ENCODE measurements at regions not wholly inside any gene's neighbourhood (a gene's known extent, or its start where the extent isn't known, plus 50 kb on each side); places are given as distances from the start of the nearest gene placed in this dataset.

DNA sequence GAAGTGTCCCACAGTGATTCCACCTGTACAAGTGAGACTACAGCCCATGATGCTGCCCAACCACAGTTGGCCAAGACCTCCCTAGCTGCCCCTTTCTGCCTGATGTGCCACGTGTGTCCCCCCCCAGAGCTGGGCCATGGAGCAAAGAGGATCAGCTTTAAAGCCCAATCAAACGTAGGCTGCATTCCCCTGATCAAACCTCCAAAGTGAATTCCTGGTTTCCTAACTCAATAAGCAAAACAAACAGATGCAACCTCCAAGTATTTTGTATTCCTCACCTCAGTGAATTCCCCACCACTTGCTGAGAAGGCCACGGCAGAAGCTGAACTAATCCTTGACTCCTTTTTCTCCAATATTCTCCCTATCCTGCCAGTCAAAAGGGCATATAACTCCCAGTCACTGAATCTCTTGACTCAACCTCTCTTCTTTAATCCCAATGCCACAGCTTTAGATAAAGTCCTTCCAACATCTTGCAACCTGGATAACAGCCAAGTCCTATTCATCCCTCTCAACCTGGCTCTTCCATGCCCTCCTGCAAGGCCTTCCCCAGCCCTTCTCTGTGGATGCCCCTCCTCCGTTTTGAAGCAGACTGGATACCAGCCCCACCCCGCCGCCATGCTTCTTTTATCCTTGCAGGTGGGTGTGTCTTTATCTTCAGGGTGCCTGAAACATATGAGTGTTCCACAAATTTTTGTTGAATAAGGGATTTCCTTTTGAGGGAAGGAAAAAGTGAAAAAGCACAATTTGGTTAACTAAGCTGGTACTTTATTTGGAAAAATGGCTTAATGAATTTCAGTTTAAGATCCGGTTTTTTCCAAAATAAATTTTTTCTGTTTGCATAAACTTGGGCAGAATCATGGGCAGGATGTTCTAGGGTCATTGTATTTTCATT is 285.2 kb upstream of the MKLN1 start:
- Histone ChIP-seq H3K27me3 (no peaks in the 10 kb centered on the region), H3K9ac (no peak overlapping the region; a peak in 1 of 22 replicates), H3K9me3 (replicated peaks in 1 of 11) (peaks cover 6 to 19% (median 13%) of the 10 kb centered on the region in 11 experiments; a peak in 21 of 22 replicates), H3K36me3 (peaks cover 0 to 70% (median 18%) of the 10 kb centered on the region in 11 experiments; a peak in 14 of 22 replicates), H3K4me3 (no peak overlapping the region), H4K20me1 (peaks cover 0 to 100% (median 54%) of the 10 kb centered on the region in 11 experiments; a peak in 17 of 22 replicates), H3K27ac (no peak overlapping the region), H3K4me2 (no peak overlapping the region), H3K4me1 (peaks cover 0 to 26% (median 0%) of the 10 kb centered on the region in 10 experiments; a peak in 4 of 20 replicates)
- TF ChIP-seq Cebpa-rat (IDR thresholded peaks at IDR 0.05) = no peak

DNA sequence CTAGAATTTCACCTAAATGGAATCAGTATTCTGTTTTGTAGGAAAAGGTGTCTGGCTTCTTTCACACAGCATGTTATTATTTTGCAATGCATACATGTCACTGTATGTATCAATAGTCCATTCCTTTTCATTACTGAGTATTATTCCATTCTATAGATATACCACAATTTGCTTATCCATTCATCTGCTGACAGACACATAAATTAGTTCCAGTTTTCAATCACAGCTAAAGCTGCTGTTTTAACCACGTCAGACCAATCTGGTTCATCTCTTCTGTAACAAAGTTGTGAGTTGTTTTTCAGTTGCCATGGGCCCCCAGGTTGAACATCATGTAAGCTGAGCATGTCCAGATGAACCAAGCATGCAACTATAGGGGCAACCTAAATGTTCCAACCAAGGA is 282.1 kb upstream of the MKLN1 start:
- Histone ChIP-seq H3K27ac (no peak overlapping the region), H3K4me3 (no peak overlapping the region), H3K27me3 (no peaks in the 10 kb centered on the region), H3K4me1 (peaks cover 0 to 7% (median 0%) of the 10 kb centered on the region in 10 experiments; a peak in 2 of 20 replicates), H3K9me3 (replicated peaks in 1 of 11) (peaks cover 6 to 19% (median 13%) of the 10 kb centered on the region in 11 experiments; a peak in 21 of 22 replicates), H3K36me3 (peaks cover 0 to 88% (median 30%) of the 10 kb centered on the region in 11 experiments; a peak in 16 of 22 replicates), H3K4me2 (no peak overlapping the region), H3K9ac (no peak overlapping the region), H4K20me1 (peaks cover 0 to 100% (median 53%) of the 10 kb centered on the region in 11 experiments; a peak in 16 of 22 replicates)
- TF ChIP-seq Cebpa-rat (IDR thresholded peaks at IDR 0.05) = no peak

DNA sequence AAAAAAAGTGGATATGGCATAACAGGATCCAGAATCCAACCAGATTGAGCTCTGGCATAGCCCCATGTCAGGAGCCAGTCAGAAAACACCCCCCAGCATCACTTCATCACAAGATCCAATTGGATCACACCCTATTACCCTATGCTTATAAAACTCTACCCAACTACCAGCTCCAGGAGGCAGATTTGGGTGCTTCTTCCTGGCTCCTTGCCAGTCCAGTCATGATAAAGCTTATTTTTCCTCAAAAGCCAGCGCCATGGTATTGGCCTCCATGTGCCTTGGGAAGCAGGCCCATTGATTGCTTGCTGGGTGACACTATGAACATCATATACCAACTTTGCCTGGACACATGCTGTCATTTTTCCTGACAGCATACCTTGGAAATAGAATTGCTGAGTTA is 281.4 kb upstream of the MKLN1 start:
- H3K4me1 ChIP-seq = no peaks in the 10 kb centered on the region
- peaks cover 0 to 100% (median 46%) of the 10 kb centered on the region in 11 experiments; a peak in 16 of 22 replicates for H4K20me1 ChIP-seq
- no peak overlapping the region for H3K27ac ChIP-seq
- TF ChIP-seq Cebpa-rat (IDR thresholded peaks at IDR 0.05) = no peak
- no peak overlapping the region for H3K4me3 ChIP-seq
- no peak overlapping the region for H3K9ac ChIP-seq
- no peak overlapping the region for H3K4me2 ChIP-seq
- no peaks in the 10 kb centered on the region for H3K27me3 ChIP-seq
- peaks cover 6 to 19% (median 13%) of the 10 kb centered on the region in 11 experiments; a peak in 21 of 22 replicates for H3K9me3 ChIP-seq (replicated peaks in 1 of 11)
- H3K36me3 ChIP-seq = peaks cover 0 to 92% (median 35%) of the 10 kb centered on the region in 11 experiments; a peak in 16 of 22 replicates

DNA sequence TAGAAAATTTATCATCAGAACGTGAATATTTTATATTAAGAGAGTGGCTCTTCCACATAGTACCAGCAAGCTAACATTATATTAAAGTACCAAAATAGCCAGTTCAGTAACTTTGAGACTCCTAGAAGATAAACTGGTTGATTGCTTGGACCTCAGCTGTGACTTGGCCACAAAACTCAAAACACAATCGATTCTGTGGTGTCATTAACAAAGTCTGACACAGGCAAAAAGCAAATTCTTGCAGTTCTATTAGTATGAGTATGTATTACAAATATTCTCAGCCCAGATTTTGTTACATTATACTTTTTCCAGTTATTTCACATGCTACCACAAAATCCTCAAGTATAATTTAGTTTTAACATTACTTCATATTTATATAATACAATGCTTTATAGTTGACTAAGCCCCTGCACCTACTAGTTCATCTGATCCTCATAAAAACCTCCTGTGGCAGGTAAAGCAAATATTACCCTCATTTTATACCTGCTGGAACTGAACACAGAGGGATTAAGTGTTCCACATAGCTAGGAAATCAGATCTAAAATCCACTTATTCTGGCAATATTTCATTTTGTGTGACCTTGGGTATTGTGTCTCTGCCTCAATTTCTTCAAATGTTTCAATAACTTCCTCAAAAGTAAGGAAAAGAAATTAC is 279.9 kb upstream of the MKLN1 start:
- H3K27ac ChIP-seq = no peak overlapping the region
- H3K36me3 ChIP-seq = peaks cover 0 to 88% (median 36%) of the 10 kb centered on the region in 11 experiments; a peak in 16 of 22 replicates
- H3K27me3 ChIP-seq = no peaks in the 10 kb centered on the region
- H3K4me1 ChIP-seq = peaks cover 5 to 12% (median 8%) of the 10 kb centered on the region in 10 experiments
- no peak for TF ChIP-seq Cebpa-rat (IDR thresholded peaks at IDR 0.05)
- no peak overlapping the region for H3K9ac ChIP-seq
- H3K4me3 ChIP-seq = no peak overlapping the region
- H3K4me2 ChIP-seq = no peak overlapping the region
- H3K9me3 ChIP-seq (replicated peaks in 1 of 11) = peaks cover 6 to 19% (median 13%) of the 10 kb centered on the region in 11 experiments; a peak in 21 of 22 replicates
- peaks cover 0 to 100% (median 36%) of the 10 kb centered on the region in 11 experiments; a peak in 14 of 22 replicates for H4K20me1 ChIP-seq

DNA sequence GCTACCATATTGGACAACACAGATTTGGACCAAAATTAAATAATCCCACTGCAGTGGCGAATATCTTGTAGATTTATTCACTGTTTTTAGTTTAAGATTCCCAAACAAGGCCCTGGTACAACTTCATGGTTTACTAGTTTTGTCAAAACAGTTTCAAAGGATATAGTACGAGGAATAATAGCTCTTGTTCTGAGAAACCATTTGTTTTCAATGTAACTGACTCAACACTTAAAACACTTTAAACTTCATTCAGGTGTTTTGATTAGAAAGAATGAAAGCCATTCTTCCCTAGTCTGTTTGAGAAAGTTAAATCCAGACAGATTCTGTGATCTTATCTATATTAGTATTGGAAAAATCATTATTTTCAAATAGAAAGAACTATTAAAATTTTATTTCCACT is 276.4 kb upstream of the MKLN1 start:
- H3K27me3 ChIP-seq = no peaks in the 10 kb centered on the region
- no peak overlapping the region for H3K27ac ChIP-seq
- peaks cover 0 to 87% (median 22%) of the 10 kb centered on the region in 11 experiments; a peak in 14 of 22 replicates for H3K36me3 ChIP-seq
- H3K9me3 ChIP-seq (replicated peaks in 1 of 11) = peaks cover 0 to 7% (median 2%) of the 10 kb centered on the region in 11 experiments; a peak in 13 of 22 replicates
- peaks cover 0 to 99% (median 31%) of the 10 kb centered on the region in 11 experiments; a peak in 14 of 22 replicates for H4K20me1 ChIP-seq
- peaks cover 29 to 45% (median 41%) of the 10 kb centered on the region in 10 experiments for H3K4me1 ChIP-seq
- no peak overlapping the region for H3K4me3 ChIP-seq
- no peak for TF ChIP-seq Cebpa-rat (IDR thresholded peaks at IDR 0.05)
- no peak overlapping the region for H3K4me2 ChIP-seq
- no peak overlapping the region for H3K9ac ChIP-seq

DNA sequence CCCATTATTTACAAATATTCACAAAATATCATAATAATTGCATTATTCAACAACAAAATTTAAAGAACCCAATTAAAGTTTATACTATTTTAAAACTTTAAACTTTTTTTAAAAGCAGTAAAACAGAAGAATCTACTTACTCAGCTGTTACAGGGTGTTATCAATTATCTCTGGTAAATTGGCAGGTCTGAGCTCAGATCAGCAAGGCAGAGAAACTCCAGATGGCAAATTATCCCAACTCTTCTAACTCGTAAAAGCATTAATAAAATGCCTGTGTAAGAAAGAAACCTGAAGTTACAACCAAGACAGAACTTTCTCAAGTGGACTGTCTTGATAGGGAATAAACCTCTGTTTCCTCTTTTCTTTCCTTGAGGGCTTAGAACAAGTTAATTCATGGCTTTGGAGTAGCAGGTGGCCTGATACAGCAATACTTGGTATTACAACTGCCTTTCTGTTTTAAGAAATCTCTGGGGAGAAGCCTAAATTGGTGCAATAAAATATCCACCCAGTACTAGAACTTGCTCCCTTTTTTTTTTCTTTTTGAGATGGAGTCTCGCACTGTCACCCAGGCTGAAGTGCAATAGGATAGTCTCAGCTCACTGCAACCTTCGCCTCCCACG is 275.3 kb upstream of the MKLN1 start:
- Histone ChIP-seq H3K27ac (peak overlapping the region in 7 of 11 experiments; percentile 23 to 63 (median 54); a peak in 13 of 22 replicates), H3K4me2 (peak overlapping the region; percentile 57 to 84 (median 72)), H3K9me3 (replicated peaks in 1 of 11) (no peaks in the 10 kb centered on the region), H3K4me3 (no peak overlapping the region; a peak in 1 of 20 replicates), H3K9ac (peak overlapping the region in 4 of 11 experiments; percentile 0 to 42 (median 26); a peak in 7 of 22 replicates), H3K27me3 (no peaks in the 10 kb centered on the region), H3K4me1 (peaks cover 39 to 55% (median 52%) of the 10 kb centered on the region in 10 experiments), H3K36me3 (peaks cover 0 to 76% (median 14%) of the 10 kb centered on the region in 11 experiments; a peak in 12 of 22 replicates), H4K20me1 (peaks cover 0 to 99% (median 23%) of the 10 kb centered on the region in 11 experiments; a peak in 14 of 22 replicates)
- TF ChIP-seq Cebpa-rat (IDR thresholded peaks at IDR 0.05) = no peak

DNA sequence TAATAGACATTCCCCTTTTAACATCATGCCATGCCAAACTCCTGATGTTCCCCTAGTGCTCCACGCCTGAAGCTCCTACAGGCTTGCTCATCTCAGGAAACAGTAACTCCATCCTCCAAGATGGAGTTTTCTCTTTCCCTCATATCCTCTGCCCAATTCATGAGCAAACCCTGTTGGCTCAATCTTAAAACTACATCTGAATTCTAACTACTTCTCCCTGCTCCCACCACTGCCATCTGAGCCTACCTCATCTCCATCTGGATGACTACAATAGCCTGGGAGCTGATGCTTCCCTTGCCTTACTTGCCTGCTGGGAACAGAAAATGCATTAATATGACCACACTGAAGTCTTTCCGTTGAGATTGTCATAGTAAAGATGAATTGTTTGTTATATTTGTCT is 271.7 kb upstream of the MKLN1 start:
- Histone ChIP-seq H3K36me3 (peaks cover under 1 to 67% (median 22%) of the 10 kb centered on the region in 11 experiments; a peak in 18 of 22 replicates), H3K4me2 (peak overlapping the region; percentile 63 to 91 (median 76); a peak in 21 of 22 replicates), H3K27ac (peak overlapping the region in 9 of 11 experiments; percentile 78 to 91 (median 86); a peak in 16 of 22 replicates), H3K9me3 (replicated peaks in 1 of 11) (peaks cover 18 to 29% (median 25%) of the 10 kb centered on the region in 11 experiments), H3K4me3 (no peak overlapping the region), H4K20me1 (peaks cover 0 to 99% (median 11%) of the 10 kb centered on the region in 11 experiments; a peak in 14 of 22 replicates), H3K27me3 (no peaks in the 10 kb centered on the region), H3K9ac (no peak overlapping the region; a peak in 2 of 22 replicates), H3K4me1 (peaks cover 48 to 68% (median 64%) of the 10 kb centered on the region in 10 experiments)
- TF ChIP-seq Cebpa-rat (IDR thresholded peaks at IDR 0.05) = no peak

All from BLaER1 treated with 17β-estradiol and CSF1 and Interleukin-3, amounts not matched to agents 10 nM and 100 nM (cell line).